GM13976 (cell line): ENCODE measurements at regions not wholly inside any gene's neighbourhood (a gene's known extent, or its start where the extent isn't known, plus 50 kb on each side); places are given as distances from the start of the nearest gene placed in this dataset.

ENCODE experiments used
- DNase-seq: peaks from one replicate; pipeline ENCODE4 v3.0.0; 2012; ENCODE audit warnings: low spot score
- in situ Hi-C: fragments of 300-500 bp; cut with MboI; formaldehyde crosslinking; loops from one replicate; pipeline ENCODE4 v1.12.0; 2022; ENCODE audit warnings: low sequenced_read_pairs, mixed read lengths, inconsistent platforms; ENCODE audit not compliant: unreplicated experiment
- TF ChIP-seq, protein P1 (sequence below): IDR thresholded peaks from 2 replicates; pipeline ENCODE4 v1.5.1; 2012; ENCODE audit warnings: borderline replicate concordance, mild to moderate bottlenecking; ENCODE audit not compliant: insufficient read depth; ENCODE audit errors: extremely low read depth, missing control alignments, control extremely low read depth

DNA sequence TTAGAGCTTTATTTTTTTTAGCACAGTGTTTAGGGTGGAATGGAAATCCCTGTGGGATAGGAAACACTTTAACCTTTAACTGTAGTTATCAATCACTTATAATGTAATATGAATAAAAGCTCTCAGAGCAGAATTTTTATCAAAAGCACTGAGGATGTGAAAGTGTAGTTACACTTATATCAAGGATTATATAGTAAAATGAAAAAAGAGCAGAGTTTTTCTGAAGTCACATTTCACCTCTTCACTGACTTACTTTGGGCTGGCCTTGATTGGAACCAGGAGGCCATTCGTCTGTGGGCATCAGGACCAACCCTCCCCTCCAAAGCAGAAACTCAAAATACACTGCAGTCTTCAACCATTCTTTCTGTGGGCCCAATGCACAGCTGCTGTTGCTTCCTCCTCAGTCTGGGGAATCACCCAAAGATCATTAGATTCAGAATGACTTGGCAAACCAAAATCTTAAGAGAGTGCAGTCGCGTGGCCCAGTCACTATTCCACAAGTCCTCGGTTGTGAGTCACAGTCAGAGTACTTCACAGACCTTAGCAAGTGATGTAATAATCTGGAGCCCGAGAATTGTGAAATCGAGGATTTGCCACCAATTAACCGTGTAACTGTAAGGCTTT, 132.6 kb upstream of the COL8A1 start:
- in situ Hi-C loops: loop anchor here (10.0 kb wide), 1 partner anchor 91 kb away; no protein-coding TSS in a partner anchor
- peak; percentile 62 for DNase-seq
- TF ChIP-seq, protein P1, sequence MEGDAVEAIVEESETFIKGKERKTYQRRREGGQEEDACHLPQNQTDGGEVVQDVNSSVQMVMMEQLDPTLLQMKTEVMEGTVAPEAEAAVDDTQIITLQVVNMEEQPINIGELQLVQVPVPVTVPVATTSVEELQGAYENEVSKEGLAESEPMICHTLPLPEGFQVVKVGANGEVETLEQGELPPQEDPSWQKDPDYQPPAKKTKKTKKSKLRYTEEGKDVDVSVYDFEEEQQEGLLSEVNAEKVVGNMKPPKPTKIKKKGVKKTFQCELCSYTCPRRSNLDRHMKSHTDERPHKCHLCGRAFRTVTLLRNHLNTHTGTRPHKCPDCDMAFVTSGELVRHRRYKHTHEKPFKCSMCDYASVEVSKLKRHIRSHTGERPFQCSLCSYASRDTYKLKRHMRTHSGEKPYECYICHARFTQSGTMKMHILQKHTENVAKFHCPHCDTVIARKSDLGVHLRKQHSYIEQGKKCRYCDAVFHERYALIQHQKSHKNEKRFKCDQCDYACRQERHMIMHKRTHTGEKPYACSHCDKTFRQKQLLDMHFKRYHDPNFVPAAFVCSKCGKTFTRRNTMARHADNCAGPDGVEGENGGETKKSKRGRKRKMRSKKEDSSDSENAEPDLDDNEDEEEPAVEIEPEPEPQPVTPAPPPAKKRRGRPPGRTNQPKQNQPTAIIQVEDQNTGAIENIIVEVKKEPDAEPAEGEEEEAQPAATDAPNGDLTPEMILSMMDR: peak; percentile 3

DNA sequence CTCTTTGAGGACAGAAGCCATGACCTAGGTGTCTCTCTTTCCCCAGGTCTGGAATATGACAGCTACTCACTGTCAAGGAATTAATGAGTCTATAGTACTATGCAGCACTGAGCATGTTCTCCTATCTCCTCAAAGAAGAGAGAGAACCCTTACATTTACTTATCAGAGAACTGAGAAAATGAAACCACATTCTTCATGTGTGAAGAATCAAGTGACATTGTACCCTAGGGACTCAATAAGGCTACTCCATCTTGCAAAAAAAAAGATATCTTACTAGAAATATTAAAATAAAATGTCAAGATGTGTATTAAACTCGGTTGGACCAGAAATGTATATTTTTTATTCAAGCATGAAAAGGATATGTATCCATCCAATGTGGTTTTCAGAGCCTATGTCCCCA, 133.2 kb upstream of the COL8A1 start:
- in situ Hi-C loops: loop anchor here (10.0 kb wide), 1 partner anchor 90 kb away; no protein-coding TSS in a partner anchor
- TF ChIP-seq, protein P1: no peak

GRCh38 chr3:99504258-99504657, 134.1 kb upstream of the COL8A1 start:
- DNase-seq: no peak
- TF ChIP-seq, protein P1: no peak
- in situ Hi-C loops: loop anchor here (10.0 kb wide), 1 partner anchor 89 kb away; no protein-coding TSS in a partner anchor

More for the DNA sequence above, 133.2 kb upstream of the COL8A1 start:
- DNase-seq: no peak

DNA sequence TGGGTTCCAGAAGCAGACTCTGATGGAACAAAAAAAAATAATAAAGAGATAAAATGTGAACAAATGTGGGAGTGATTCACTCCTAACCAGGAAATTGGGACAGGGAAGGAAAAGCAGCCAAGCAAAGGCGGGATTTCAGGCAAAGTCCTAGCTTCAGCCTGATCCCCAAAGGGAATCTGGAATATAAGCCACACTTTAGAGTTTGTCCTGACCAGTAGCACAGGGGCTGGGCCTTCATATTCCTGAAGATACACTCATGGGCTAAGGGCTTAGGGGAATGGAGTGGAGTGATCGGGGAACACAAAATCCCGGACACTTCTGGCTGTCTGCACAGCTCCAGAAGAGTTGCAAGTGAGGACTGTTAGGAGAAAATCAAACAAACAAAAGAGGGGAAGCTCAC, 135.0 kb upstream of the COL8A1 start:
- no peak for DNase-seq
- TF ChIP-seq, protein P1: no peak
- in situ Hi-C loops: loop anchor here (10.0 kb wide), 1 partner anchor 89 kb away; no protein-coding TSS in a partner anchor

- TF ChIP-seq, protein P1: no peak
- in situ Hi-C loops: loop anchor here (10.0 kb wide), 1 partner anchor 88 kb away; no protein-coding TSS in a partner anchor
- peak; percentile 20 for DNase-seq
These were observed 135.5 kb upstream of the COL8A1 start for GRCh38 chr3:99502871-99503270.

- DNase-seq: no peak
- TF ChIP-seq, protein P1: no peak
- in situ Hi-C loops: loop anchor here (10.0 kb wide), 1 partner anchor 86 kb away; no protein-coding TSS in a partner anchor
These were observed 137.9 kb upstream of the COL8A1 start for GRCh38 chr3:99500485-99500884.
